ENCODE measurements at regions not wholly inside any gene's neighbourhood (a gene's known extent, or its start where the extent isn't known, plus 50 kb on each side); places are given as distances from the start of the nearest gene placed in this dataset.

DNA sequence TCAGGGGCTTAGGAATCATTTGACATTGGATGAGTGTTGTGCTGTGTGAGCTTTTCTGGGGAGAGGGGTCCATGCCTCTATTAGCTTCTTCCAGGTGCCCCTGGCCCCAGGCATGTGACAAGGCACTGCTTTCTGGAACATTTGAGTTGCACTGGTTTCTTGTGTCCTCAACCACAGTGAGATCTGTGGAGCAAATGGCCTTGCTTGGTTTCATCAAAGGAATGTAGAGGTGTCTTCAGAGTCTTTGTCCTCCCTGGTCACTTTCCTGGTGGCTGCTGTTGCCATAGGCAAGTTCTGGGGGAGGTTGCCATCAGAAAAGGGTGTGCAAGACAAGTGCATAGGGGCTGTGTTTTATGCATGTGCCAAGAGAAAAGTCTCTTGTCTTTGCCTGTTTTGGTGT, 157.5 kb downstream of the MACROH2A1 start (continued):
- TF ChIP-seq, protein P1, sequence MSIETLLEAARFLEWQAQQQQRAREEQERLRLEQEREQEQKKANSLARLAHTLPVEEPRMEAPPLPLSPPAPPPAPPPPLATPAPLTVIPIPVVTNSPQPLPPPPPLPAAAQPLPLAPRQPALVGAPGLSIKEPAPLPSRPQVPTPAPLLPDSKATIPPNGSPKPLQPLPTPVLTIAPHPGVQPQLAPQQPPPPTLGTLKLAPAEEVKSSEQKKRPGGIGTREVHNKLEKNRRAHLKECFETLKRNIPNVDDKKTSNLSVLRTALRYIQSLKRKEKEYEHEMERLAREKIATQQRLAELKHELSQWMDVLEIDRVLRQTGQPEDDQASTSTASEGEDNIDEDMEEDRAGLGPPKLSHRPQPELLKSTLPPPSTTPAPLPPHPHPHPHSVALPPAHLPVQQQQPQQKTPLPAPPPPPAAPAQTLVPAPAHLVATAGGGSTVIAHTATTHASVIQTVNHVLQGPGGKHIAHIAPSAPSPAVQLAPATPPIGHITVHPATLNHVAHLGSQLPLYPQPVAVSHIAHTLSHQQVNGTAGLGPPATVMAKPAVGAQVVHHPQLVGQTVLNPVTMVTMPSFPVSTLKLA (IDR thresholded peaks at IDR 0.05): no peak
- TF ChIP-seq PAXIP1 (CRISPR knock-in tag; conservative IDR thresholded peaks at IDR 0.05): no peak

GRCh38 chr5:135240781-135241360, 158.2 kb downstream of the MACROH2A1 start:
- no peaks in the 10 kb centered on the region for H4K20me1 ChIP-seq (ENCODE audit: insufficient read depth, low read length)
- BruUV-seq (replicated peaks): no TSS peak
- in situ Hi-C loops (cut with HindIII; ENCODE audit: extremely low pct_ligation_motif_present, low pct_unique_long_range_greater_than_20kb) (no loop called here), intact Hi-C loops (cut with micrococcal nuclease; ENCODE audit: unreplicated experiment) (no loop called here)
- no peaks in the 10 kb centered on the region for H3K9me3 ChIP-seq (ENCODE audit: low read length)
- H3K4me3 ChIP-seq (replicated peaks in 1 of 3; ENCODE audit: insufficient read depth in 1 of 3, low read depth in 2 of 3, low read length in 3 of 3): no peak overlapping the region
- H3K4me2 ChIP-seq (ENCODE audit: low read depth, low read length): no peak overlapping the region
- H3K27me3 ChIP-seq (ENCODE audit: control insufficient read depth in 1 of 2, insufficient read depth in 2 of 2, low read length in 2 of 2): no peaks in the 10 kb centered on the region
- no peaks in the 10 kb centered on the region for H3K79me2 ChIP-seq (ENCODE audit: insufficient read depth, low read length)
- POLR2A ChIA-PET: no interaction called here
- DNase-seq (ENCODE audit: low spot score) (no peak), ATAC-seq (no peak), FAIRE-seq (no peak)
- no peak overlapping the region for H3K9ac ChIP-seq (ENCODE audit: insufficient read depth, low read depth, low read length)
- H3K4me1 ChIP-seq (ENCODE audit: insufficient read depth, low read length): peaks cover 26% of the 10 kb centered on the region
- no peak overlapping the region for H3K27ac ChIP-seq (ENCODE audit: extremely low read length, insufficient read depth, low read length)
- H2AFZ ChIP-seq (ENCODE audit: low read length): no peak overlapping the region
- WGBS (ENCODE audit: low lambda C conversion rate): 90% methylated on average over 2 of the region's 2 CpGs
- CTCF ChIA-PET (ENCODE audit: low intra/inter-chr PET ratio, low total read pairs): no interaction called here
- H3K36me3 ChIP-seq (replicated peaks in 1 of 2; ENCODE audit: control insufficient read depth in 1 of 2, insufficient read depth in 2 of 2, low read length in 2 of 2): no peaks in the 10 kb centered on the region
- no peak for TF ChIP-seq HNRNPL (IDR thresholded peaks at IDR 0.05; ENCODE audit: low read depth, low read length)
- no peak for TF ChIP-seq NRL (CRISPR knock-in tag; IDR thresholded peaks at IDR 0.05; ENCODE audit: borderline replicate concordance)
- no peak for TF ChIP-seq ZNF780A (CRISPR knock-in tag; IDR thresholded peaks at IDR 0.05)
- TF ChIP-seq ZNF773 (CRISPR knock-in tag; IDR thresholded peaks at IDR 0.05; ENCODE audit: borderline replicate concordance): no peak
- TF ChIP-seq, protein P2, sequence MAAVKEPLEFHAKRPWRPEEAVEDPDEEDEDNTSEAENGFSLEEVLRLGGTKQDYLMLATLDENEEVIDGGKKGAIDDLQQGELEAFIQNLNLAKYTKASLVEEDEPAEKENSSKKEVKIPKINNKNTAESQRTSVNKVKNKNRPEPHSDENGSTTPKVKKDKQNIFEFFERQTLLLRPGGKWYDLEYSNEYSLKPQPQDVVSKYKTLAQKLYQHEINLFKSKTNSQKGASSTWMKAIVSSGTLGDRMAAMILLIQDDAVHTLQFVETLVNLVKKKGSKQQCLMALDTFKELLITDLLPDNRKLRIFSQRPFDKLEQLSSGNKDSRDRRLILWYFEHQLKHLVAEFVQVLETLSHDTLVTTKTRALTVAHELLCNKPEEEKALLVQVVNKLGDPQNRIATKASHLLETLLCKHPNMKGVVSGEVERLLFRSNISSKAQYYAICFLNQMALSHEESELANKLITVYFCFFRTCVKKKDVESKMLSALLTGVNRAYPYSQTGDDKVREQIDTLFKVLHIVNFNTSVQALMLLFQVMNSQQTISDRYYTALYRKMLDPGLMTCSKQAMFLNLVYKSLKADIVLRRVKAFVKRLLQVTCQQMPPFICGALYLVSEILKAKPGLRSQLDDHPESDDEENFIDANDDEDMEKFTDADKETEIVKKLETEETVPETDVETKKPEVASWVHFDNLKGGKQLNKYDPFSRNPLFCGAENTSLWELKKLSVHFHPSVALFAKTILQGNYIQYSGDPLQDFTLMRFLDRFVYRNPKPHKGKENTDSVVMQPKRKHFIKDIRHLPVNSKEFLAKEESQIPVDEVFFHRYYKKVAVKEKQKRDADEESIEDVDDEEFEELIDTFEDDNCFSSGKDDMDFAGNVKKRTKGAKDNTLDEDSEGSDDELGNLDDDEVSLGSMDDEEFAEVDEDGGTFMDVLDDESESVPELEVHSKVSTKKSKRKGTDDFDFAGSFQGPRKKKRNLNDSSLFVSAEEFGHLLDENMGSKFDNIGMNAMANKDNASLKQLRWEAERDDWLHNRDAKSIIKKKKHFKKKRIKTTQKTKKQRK (IDR thresholded peaks at IDR 0.05; ENCODE audit: low read length): no peak
- no peak for TF ChIP-seq ZNF570 (CRISPR knock-in tag; IDR thresholded peaks at IDR 0.05; ENCODE audit: borderline replicate concordance)
- no peak for TF ChIP-seq ATF5 (CRISPR knock-in tag; IDR thresholded peaks at IDR 0.05; ENCODE audit: low read depth)
- TF ChIP-seq, protein P3, sequence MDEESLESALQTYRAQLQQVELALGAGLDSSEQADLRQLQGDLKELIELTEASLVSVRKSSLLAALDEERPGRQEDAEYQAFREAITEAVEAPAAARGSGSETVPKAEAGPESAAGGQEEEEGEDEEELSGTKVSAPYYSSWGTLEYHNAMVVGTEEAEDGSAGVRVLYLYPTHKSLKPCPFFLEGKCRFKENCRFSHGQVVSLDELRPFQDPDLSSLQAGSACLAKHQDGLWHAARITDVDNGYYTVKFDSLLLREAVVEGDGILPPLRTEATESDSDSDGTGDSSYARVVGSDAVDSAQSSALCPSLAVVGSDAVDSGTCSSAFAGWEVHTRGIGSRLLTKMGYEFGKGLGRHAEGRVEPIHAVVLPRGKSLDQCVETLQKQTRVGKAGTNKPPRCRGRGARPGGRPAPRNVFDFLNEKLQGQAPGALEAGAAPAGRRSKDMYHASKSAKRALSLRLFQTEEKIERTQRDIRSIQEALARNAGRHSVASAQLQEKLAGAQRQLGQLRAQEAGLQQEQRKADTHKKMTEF (CRISPR knock-in tag; IDR thresholded peaks at IDR 0.05): no peak
- no peak for TF ChIP-seq ZNF263 (CRISPR knock-in tag; IDR thresholded peaks at IDR 0.05)

All from HepG2 (cell line).